WTC11 (cell line): ENCODE measurements at regions not wholly inside any gene's neighbourhood (a gene's known extent, or its start where the extent isn't known, plus 50 kb on each side); places are given as distances from the start of the nearest gene placed in this dataset.

Source experiments
- ATAC-seq: fragments of 200-7000 bp; cut with Tn5 transposase; 2 replicates; pipeline ENCODE4 v1.10.0; 2021; ENCODE audit warnings: mild to moderate bottlenecking, moderate library complexity
- CTCF ChIA-PET: fragments of 300-600 bp; sonication (Branson Sonifier 250); formaldehyde crosslinking; loops from one replicate; lab custom pipeline; 2021; ENCODE audit warnings: antibody characterized with exemption; lab: Charles Lee
- POLR2A ChIA-PET: fragments of 350-600 bp; sonication (Branson Sonifier 250); formaldehyde crosslinking; loops from one replicate; lab custom pipeline; 2021; ENCODE audit warnings: antibody characterized with exemption; lab: Charles Lee
- DNase-seq: peaks from one replicate; pipeline ENCODE4 v3.0.0; 2021; ENCODE audit warnings: low spot score
- H3K27ac Mint-ChIP-seq: 2 replicates; pipeline ENCODE4 v1.8.0; 2021; ENCODE audit warnings: mixed read lengths
- H3K27me3 Mint-ChIP-seq: 2 replicates; pipeline ENCODE4 v1.8.0; 2021; ENCODE audit warnings: low read depth, mild to moderate bottlenecking, moderate library complexity, mixed read lengths
- H3K36me3 Mint-ChIP-seq: 2 replicates; pipeline ENCODE4 v1.8.0; 2021; ENCODE audit warnings: mixed read lengths
- H3K4me1 Mint-ChIP-seq: 2 replicates; pipeline ENCODE4 v1.8.0; 2022; ENCODE audit warnings: mixed read lengths
- H3K4me3 Mint-ChIP-seq: 2 replicates; pipeline ENCODE4 v1.8.0; 2021; ENCODE audit warnings: mild to moderate bottlenecking, moderate library complexity, mixed read lengths
- H3K9me3 Mint-ChIP-seq: 2 replicates; pipeline ENCODE4 v1.8.0; 2021; ENCODE audit warnings: mixed read lengths
- ARID4B ChIP-seq: sonication (generic); formaldehyde crosslinking; IDR thresholded peaks from 2 replicates; pipeline ENCODE4 v1.8.0; 2023; ENCODE audit warnings: missing genetic modification reagents, mild to moderate bottlenecking, borderline replicate concordance
- ATF3 ChIP-seq: sonication (generic); formaldehyde crosslinking; conservative IDR thresholded peaks from 2 replicates; pipeline ENCODE4 v1.8.1; 2022; ENCODE audit warnings: mild to moderate bottlenecking, missing genetic modification reagents
- CDX4 ChIP-seq: fragments of 250-450 bp; sonication (Bioruptor Pico); IDR thresholded peaks from 2 replicates; pipeline ENCODE4 v1.9.0; 2021; ENCODE audit warnings: moderate library complexity, mild to moderate bottlenecking, inconsistent platforms, borderline replicate concordance
- CREB1 ChIP-seq: sonication (generic); formaldehyde crosslinking; IDR thresholded peaks from 2 replicates; pipeline ENCODE4 v1.8.0; 2023; ENCODE audit warnings: mild to moderate bottlenecking, missing genetic modification reagents
- E2F5 ChIP-seq: sonication (generic); formaldehyde crosslinking; IDR thresholded peaks from 2 replicates; pipeline ENCODE4 v1.8.1; 2022; ENCODE audit warnings: mild to moderate bottlenecking, moderate library complexity, missing genetic modification reagents
- HMGA2 ChIP-seq: fragments of 250-450 bp; sonication (Bioruptor Pico); IDR thresholded peaks from 2 replicates; pipeline ENCODE4 v1.4.0; 2021; ENCODE audit warnings: mild to moderate bottlenecking, moderate library complexity
- IRF2 ChIP-seq: sonication (generic); formaldehyde crosslinking; IDR thresholded peaks from 2 replicates; pipeline ENCODE4 v1.8.0; 2022; ENCODE audit warnings: low read depth, missing genetic modification reagents, borderline replicate concordance
- KAT7 ChIP-seq: sonication (generic); formaldehyde crosslinking; IDR thresholded peaks from 2 replicates; pipeline ENCODE4 v1.8.1; 2023; ENCODE audit warnings: missing genetic modification reagents, mild to moderate bottlenecking, borderline replicate concordance
- SMAD3 ChIP-seq: sonication (generic); formaldehyde crosslinking; IDR thresholded peaks from 2 replicates; pipeline ENCODE4 v1.8.0; 2022; ENCODE audit warnings: missing genetic modification reagents, mild to moderate bottlenecking, borderline replicate concordance
- SP1 ChIP-seq: sonication (generic); formaldehyde crosslinking; conservative IDR thresholded peaks from 2 replicates; pipeline ENCODE4 v1.8.1; 2022; ENCODE audit warnings: missing genetic modification reagents
- TCF7 ChIP-seq: sonication (generic); formaldehyde crosslinking; IDR thresholded peaks from 2 replicates; pipeline ENCODE4 v1.8.0; 2022; ENCODE audit warnings: mild to moderate bottlenecking, low read depth, missing genetic modification reagents, moderate library complexity
- TEAD4 ChIP-seq: sonication (generic); formaldehyde crosslinking; IDR thresholded peaks from 2 replicates; pipeline ENCODE4 v1.8.0; 2022; ENCODE audit warnings: mild to moderate bottlenecking, missing genetic modification reagents
- ZNF219 ChIP-seq: sonication (generic); formaldehyde crosslinking; IDR thresholded peaks from 2 replicates; pipeline ENCODE4 v1.8.0; 2023; ENCODE audit warnings: missing genetic modification reagents, mild to moderate bottlenecking, borderline replicate concordance
- ZNF423 ChIP-seq: fragments of 250-450 bp; sonication (Bioruptor Pico); IDR thresholded peaks from 2 replicates; pipeline ENCODE4 v2.1.2; 2022; ENCODE audit warnings: mild to moderate bottlenecking, moderate library complexity
- ZNF671 ChIP-seq: fragments of 250-450 bp; sonication (Bioruptor Pico); IDR thresholded peaks from 2 replicates; pipeline ENCODE4 v1.8.0; 2021; ENCODE audit warnings: mild to moderate bottlenecking
- TF ChIP-seq, protein P1 (sequence below): sonication (generic); formaldehyde crosslinking; IDR thresholded peaks from 2 replicates; pipeline ENCODE4 v1.8.1; 2023; ENCODE audit warnings: mild to moderate bottlenecking, missing genetic modification reagents
- TF ChIP-seq, protein P2 (sequence below): sonication (generic); formaldehyde crosslinking; IDR thresholded peaks from 2 replicates; pipeline ENCODE4 v1.8.1; 2023; ENCODE audit warnings: mild to moderate bottlenecking, missing genetic modification reagents, moderate library complexity
- TF ChIP-seq, protein P3 (sequence below): fragments of 250-450 bp; sonication (Bioruptor Pico); IDR thresholded peaks from 2 replicates; pipeline ENCODE4 v1.9.0; 2021; ENCODE audit warnings: mild to moderate bottlenecking, borderline replicate concordance

- H3K27ac Mint-ChIP-seq = no peak overlapping the region
- H3K27me3 Mint-ChIP-seq = no peaks in the 10 kb centered on the region
- H3K9me3 Mint-ChIP-seq = peaks cover 13% of the 10 kb centered on the region
- no peaks in the 10 kb centered on the region for H3K36me3 Mint-ChIP-seq
- ChIA-PET POLR2A (no interaction called here), CTCF (no interaction called here)
- no peak for ATAC-seq
- H3K4me3 Mint-ChIP-seq = no peak overlapping the region
- TF ChIP-seq, protein P1, sequence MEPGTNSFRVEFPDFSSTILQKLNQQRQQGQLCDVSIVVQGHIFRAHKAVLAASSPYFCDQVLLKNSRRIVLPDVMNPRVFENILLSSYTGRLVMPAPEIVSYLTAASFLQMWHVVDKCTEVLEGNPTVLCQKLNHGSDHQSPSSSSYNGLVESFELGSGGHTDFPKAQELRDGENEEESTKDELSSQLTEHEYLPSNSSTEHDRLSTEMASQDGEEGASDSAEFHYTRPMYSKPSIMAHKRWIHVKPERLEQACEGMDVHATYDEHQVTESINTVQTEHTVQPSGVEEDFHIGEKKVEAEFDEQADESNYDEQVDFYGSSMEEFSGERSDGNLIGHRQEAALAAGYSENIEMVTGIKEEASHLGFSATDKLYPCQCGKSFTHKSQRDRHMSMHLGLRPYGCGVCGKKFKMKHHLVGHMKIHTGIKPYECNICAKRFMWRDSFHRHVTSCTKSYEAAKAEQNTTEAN (CRISPR knock-in tag) = no peak
- no peak for TF ChIP-seq SMAD3 (CRISPR knock-in tag)
- TF ChIP-seq, all 79 proteins: peak for 0
- peaks cover 12% of the 10 kb centered on the region for H3K4me1 Mint-ChIP-seq
- DNase-seq = no peak
Measured at GRCh38 chr5:2335125-2335732, 416.2 kb downstream of the IRX2 start.

DNA sequence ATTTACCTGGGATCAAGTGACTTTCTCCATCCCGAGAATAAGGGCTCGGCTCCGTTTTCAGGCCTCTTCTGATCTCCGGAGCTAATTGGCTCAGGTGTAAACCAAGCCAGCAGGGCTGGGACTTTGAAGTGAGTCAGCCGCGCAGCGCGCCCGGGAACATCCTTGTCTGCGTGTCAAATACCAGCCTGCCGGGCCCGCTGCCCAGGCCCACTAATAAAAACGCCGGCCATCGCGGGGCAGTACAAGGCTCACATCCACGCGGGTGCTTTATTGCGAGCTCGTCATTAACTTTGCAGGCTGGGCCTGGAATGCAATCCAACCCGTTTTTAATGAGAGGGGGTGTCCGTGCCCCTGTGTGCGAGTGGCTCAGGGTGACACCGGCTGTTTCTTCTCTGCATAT, 416.8 kb downstream of the IRX2 start:
- Mint-ChIP-seq H3K4me3 (no peak overlapping the region), H3K36me3 (no peaks in the 10 kb centered on the region), H3K4me1 (peaks cover 12% of the 10 kb centered on the region), H3K9me3 (peaks cover 13% of the 10 kb centered on the region), H3K27me3 (no peaks in the 10 kb centered on the region), H3K27ac (no peak overlapping the region)
- ChIA-PET CTCF (no interaction called here), POLR2A (no interaction called here)
- peak; percentile 28 for ATAC-seq
- no peak for DNase-seq
- TF ChIP-seq ATF3 (CRISPR knock-in tag) (no peak), CDX4 (no peak), SP1 (CRISPR knock-in tag) (no peak), TCF7 (CRISPR knock-in tag) (no peak), E2F5 (CRISPR knock-in tag) (no peak), KAT7 (CRISPR knock-in tag) (no peak), ARID4B (CRISPR knock-in tag) (no peak), HMGA2 (CRISPR knock-in tag) (no peak), CREB1 (CRISPR knock-in tag) (no peak), ZNF423 (CRISPR knock-in tag) (no peak), IRF2 (CRISPR knock-in tag) (no peak), ZNF671 (CRISPR knock-in tag) (no peak), TEAD4 (CRISPR knock-in tag) (no peak), ZNF219 (CRISPR knock-in tag) (no peak)
- TF ChIP-seq, protein P2, sequence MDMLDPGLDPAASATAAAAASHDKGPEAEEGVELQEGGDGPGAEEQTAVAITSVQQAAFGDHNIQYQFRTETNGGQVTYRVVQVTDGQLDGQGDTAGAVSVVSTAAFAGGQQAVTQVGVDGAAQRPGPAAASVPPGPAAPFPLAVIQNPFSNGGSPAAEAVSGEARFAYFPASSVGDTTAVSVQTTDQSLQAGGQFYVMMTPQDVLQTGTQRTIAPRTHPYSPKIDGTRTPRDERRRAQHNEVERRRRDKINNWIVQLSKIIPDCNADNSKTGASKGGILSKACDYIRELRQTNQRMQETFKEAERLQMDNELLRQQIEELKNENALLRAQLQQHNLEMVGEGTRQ (CRISPR knock-in tag) = no peak
- TF ChIP-seq, protein P3, sequence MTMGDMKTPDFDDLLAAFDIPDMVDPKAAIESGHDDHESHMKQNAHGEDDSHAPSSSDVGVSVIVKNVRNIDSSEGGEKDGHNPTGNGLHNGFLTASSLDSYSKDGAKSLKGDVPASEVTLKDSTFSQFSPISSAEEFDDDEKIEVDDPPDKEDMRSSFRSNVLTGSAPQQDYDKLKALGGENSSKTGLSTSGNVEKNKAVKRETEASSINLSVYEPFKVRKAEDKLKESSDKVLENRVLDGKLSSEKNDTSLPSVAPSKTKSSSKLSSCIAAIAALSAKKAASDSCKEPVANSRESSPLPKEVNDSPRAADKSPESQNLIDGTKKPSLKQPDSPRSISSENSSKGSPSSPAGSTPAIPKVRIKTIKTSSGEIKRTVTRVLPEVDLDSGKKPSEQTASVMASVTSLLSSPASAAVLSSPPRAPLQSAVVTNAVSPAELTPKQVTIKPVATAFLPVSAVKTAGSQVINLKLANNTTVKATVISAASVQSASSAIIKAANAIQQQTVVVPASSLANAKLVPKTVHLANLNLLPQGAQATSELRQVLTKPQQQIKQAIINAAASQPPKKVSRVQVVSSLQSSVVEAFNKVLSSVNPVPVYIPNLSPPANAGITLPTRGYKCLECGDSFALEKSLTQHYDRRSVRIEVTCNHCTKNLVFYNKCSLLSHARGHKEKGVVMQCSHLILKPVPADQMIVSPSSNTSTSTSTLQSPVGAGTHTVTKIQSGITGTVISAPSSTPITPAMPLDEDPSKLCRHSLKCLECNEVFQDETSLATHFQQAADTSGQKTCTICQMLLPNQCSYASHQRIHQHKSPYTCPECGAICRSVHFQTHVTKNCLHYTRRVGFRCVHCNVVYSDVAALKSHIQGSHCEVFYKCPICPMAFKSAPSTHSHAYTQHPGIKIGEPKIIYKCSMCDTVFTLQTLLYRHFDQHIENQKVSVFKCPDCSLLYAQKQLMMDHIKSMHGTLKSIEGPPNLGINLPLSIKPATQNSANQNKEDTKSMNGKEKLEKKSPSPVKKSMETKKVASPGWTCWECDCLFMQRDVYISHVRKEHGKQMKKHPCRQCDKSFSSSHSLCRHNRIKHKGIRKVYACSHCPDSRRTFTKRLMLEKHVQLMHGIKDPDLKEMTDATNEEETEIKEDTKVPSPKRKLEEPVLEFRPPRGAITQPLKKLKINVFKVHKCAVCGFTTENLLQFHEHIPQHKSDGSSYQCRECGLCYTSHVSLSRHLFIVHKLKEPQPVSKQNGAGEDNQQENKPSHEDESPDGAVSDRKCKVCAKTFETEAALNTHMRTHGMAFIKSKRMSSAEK (CRISPR knock-in tag) = no peak
